ENCODE measurements at regions not wholly inside any gene's neighbourhood (a gene's known extent, or its start where the extent isn't known, plus 50 kb on each side); places are given as distances from the start of the nearest gene placed in this dataset.

DNA sequence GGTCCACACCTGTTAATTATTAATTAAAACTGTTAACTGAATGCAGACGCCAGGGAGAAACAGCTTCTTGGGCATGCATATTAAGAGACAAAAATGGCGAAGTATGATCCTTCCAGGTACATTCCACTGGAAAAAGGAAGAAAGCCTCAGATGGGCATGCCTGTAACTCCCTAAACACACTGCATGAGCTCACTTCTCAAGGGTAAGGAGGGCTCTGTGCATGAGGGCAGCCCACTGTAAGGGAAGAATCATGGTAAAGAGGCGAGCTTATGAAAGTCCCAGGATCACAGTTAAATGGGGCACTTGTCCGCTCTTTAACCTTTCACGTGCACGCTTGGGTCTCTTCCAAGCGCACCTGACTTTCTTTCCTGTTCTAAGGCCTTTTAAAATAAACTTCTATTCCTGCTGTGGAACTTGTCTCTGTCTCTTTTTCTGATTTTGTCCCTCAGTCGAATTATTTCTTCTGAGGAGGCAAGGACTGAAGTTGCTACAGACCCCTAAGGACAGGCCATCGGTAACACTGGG, 321.7 kb downstream of the PPP1R2C start:
- Histone ChIP-seq H3K27me3 (ENCODE audit: low read length) (no peaks in the 10 kb centered on the region), H2AFZ (ENCODE audit: low read depth, low read length, severe bottlenecking) (no peak overlapping the region), H3K4me3 (ENCODE audit: insufficient read depth, low read length, poor library complexity, severe bottlenecking) (no peak overlapping the region), H3K79me2 (ENCODE audit: insufficient read depth, low read length) (no peaks in the 10 kb centered on the region), H4K20me1 (ENCODE audit: low read depth, low read length) (no peaks in the 10 kb centered on the region), H3F3A (ENCODE audit: insufficient read depth) (no peaks in the 10 kb centered on the region), H3K9me2 (replicated peaks; ENCODE audit: insufficient read depth, low read length) (no peaks in the 10 kb centered on the region), H3K9me3 (ENCODE audit: insufficient read depth, low read length) (no peaks in the 10 kb centered on the region), H3K9ac (ENCODE audit: low read length) (no peak overlapping the region), H3K27ac (ENCODE audit: low read depth, low read length) (no peak overlapping the region), H3K4me2 (ENCODE audit: low read depth, low read length, poor library complexity, severe bottlenecking) (no peak overlapping the region), H3K36me3 (ENCODE audit: low read length) (no peaks in the 10 kb centered on the region)
- TF ChIP-seq CTCF (IDR thresholded peaks at IDR 0.05; ENCODE audit: insufficient read depth, low read length, poor library complexity, severe bottlenecking) (no peak), EZH2phosphoT487 (conservative IDR thresholded peaks at IDR 0.05; ENCODE audit: low read length) (no peak)

DNA sequence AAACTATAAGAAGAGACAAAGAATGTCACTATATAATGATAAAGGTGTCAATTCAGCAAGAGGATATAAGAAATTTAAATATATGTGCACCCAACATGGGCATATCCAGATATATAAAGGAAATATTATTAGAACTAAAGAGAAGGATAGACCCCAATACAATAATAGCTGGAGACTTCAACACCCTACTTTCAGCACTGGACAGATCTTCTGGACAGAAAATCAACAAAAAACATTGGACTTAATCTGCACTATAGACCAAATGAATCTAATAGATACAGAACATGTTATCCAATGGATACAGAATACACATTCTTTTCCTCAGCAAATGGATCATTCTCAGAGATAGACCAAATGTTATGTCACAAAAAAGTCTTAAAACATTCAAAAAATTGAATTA, 327.7 kb downstream of the PPP1R2C start:
- TF ChIP-seq EZH2phosphoT487 (conservative IDR thresholded peaks at IDR 0.05; ENCODE audit: low read length) = no peak
- TF ChIP-seq CTCF (IDR thresholded peaks at IDR 0.05; ENCODE audit: insufficient read depth, low read length, poor library complexity, severe bottlenecking) = no peak
- no peak overlapping the region for H3K4me3 ChIP-seq (ENCODE audit: insufficient read depth, low read length, poor library complexity, severe bottlenecking)
- no peak overlapping the region for H3K27ac ChIP-seq (ENCODE audit: low read depth, low read length)
- no peaks in the 10 kb centered on the region for H3K9me3 ChIP-seq (ENCODE audit: insufficient read depth, low read length)
- H3K27me3 ChIP-seq (ENCODE audit: low read length) = no peaks in the 10 kb centered on the region
- H3K9ac ChIP-seq (ENCODE audit: low read length) = no peak overlapping the region
- no peak overlapping the region for H2AFZ ChIP-seq (ENCODE audit: low read depth, low read length, severe bottlenecking)
- H4K20me1 ChIP-seq (ENCODE audit: low read depth, low read length) = no peaks in the 10 kb centered on the region
- no peaks in the 10 kb centered on the region for H3K36me3 ChIP-seq (ENCODE audit: low read length)
- no peaks in the 10 kb centered on the region for H3K79me2 ChIP-seq (ENCODE audit: insufficient read depth, low read length)
- no peaks in the 10 kb centered on the region for H3K9me2 ChIP-seq (replicated peaks; ENCODE audit: insufficient read depth, low read length)
- no peak overlapping the region for H3K4me2 ChIP-seq (ENCODE audit: low read depth, low read length, poor library complexity, severe bottlenecking)
- H3F3A ChIP-seq (ENCODE audit: insufficient read depth) = no peaks in the 10 kb centered on the region

- Histone ChIP-seq H3K4me3 (ENCODE audit: insufficient read depth, low read length, poor library complexity, severe bottlenecking) (no peak overlapping the region), H4K20me1 (ENCODE audit: low read depth, low read length) (no peaks in the 10 kb centered on the region), H3K36me3 (ENCODE audit: low read length) (no peaks in the 10 kb centered on the region), H3K9me3 (ENCODE audit: insufficient read depth, low read length) (no peaks in the 10 kb centered on the region), H3K4me2 (ENCODE audit: low read depth, low read length, poor library complexity, severe bottlenecking) (no peak overlapping the region), H3K27me3 (ENCODE audit: low read length) (no peaks in the 10 kb centered on the region), H3K9me2 (replicated peaks; ENCODE audit: insufficient read depth, low read length) (no peaks in the 10 kb centered on the region), H3K27ac (ENCODE audit: low read depth, low read length) (no peak overlapping the region), H3F3A (ENCODE audit: insufficient read depth) (no peaks in the 10 kb centered on the region), H3K79me2 (ENCODE audit: insufficient read depth, low read length) (no peaks in the 10 kb centered on the region), H2AFZ (ENCODE audit: low read depth, low read length, severe bottlenecking) (no peak overlapping the region), H3K9ac (ENCODE audit: low read length) (no peak overlapping the region)
- TF ChIP-seq CTCF (IDR thresholded peaks at IDR 0.05; ENCODE audit: insufficient read depth, low read length, poor library complexity, severe bottlenecking) (no peak), EZH2phosphoT487 (conservative IDR thresholded peaks at IDR 0.05; ENCODE audit: low read length) (no peak)
Observed at GRCh38 chrX:42443267-42443666, 334.7 kb downstream of the PPP1R2C start.

Measured in SU-DHL-6 (cell line).